ENCODE measurements at regions not wholly inside any gene's neighbourhood (a gene's known extent, or its start where the extent isn't known, plus 50 kb on each side); places are given as distances from the start of the nearest gene placed in this dataset.

DNA sequence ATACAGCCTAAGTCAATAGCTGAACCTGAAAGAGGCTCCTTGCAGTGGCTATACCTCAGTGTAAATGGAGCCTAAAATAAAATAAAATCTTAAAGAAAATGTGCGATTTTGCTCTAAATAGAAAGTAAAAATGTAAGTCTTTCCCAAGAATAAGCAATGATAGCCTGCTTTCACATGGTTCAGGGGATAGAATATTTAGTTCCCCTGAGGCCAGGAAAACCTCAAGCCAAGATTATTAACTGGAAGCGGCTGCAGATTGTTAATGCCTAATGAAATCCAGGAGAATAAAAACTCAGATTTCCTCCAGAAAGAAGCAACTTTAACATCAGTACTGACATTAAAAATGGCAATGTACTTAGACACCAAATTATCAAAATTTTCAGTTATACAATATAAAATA, 463.7 kb downstream of the CYLC2 start:
- in situ Hi-C loops (cut with HindIII; ENCODE audit: low sequenced_read_pairs), result no loop called here
- TF ChIP-seq, protein P1, sequence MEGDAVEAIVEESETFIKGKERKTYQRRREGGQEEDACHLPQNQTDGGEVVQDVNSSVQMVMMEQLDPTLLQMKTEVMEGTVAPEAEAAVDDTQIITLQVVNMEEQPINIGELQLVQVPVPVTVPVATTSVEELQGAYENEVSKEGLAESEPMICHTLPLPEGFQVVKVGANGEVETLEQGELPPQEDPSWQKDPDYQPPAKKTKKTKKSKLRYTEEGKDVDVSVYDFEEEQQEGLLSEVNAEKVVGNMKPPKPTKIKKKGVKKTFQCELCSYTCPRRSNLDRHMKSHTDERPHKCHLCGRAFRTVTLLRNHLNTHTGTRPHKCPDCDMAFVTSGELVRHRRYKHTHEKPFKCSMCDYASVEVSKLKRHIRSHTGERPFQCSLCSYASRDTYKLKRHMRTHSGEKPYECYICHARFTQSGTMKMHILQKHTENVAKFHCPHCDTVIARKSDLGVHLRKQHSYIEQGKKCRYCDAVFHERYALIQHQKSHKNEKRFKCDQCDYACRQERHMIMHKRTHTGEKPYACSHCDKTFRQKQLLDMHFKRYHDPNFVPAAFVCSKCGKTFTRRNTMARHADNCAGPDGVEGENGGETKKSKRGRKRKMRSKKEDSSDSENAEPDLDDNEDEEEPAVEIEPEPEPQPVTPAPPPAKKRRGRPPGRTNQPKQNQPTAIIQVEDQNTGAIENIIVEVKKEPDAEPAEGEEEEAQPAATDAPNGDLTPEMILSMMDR (IDR thresholded peaks at IDR 0.05; ENCODE audit: low read depth, low read length), result no peak
- DNase-seq (ENCODE audit: low read depth, low spot score), result no peak
- no peak overlapping the region for H3K4me3 ChIP-seq (ENCODE audit: low read depth, low read length)

DNA sequence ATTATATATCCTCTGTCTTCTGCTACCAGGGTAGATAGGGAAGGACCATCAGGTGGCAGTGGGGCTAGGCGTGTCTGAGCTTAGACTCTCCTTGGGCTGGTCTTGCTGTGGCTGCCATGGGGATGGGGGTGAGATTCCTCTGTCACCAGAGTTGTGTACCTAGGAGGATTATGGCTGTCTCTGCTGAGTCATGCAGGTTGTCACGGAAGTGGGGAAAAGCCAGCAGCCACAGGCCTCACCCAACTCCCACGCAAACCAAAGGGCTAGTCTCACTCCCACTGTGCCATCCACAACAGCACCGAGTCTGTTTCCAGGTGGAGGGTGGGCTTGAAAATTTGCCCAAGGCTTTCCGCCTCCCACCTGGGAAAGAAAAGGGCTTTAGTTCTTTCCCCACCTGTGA, 476.1 kb downstream of the CYLC2 start:
- in situ Hi-C loops (cut with HindIII; ENCODE audit: low sequenced_read_pairs), result no loop called here
- TF ChIP-seq, protein P1 (IDR thresholded peaks at IDR 0.05; ENCODE audit: low read depth, low read length), result no peak

DNA sequence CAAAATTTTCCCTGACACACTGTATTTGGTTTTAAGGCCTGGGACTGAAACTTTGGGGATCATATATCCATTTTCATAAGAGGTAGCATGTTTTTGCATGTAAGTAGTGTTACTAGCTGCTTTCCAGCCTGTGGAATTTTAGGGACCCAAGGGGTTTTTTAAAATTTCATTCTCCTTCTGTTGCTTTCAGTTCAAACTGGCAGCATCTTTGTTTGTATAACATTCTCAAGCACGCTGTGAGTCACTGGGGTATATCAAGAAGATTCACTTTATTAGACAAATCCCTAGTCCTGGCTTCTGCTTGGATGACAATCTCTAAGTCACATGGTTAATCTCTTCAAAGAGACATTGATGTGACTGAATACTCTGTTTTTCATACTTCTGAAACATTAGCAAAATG, 479.0 kb downstream of the CYLC2 start:
- TF ChIP-seq, protein P1 (IDR thresholded peaks at IDR 0.05; ENCODE audit: low read depth, low read length), result no peak
- no peak for DNase-seq (ENCODE audit: low read depth, low spot score)
- H3K4me3 ChIP-seq (ENCODE audit: low read depth, low read length), result no peak overlapping the region
- in situ Hi-C loops (cut with HindIII; ENCODE audit: low sequenced_read_pairs), result no loop called here

More for the DNA sequence above, 476.1 kb downstream of the CYLC2 start:
- H3K4me3 ChIP-seq (ENCODE audit: low read depth, low read length), result no peak overlapping the region
- no peak for DNase-seq (ENCODE audit: low read depth, low spot score)

DNA sequence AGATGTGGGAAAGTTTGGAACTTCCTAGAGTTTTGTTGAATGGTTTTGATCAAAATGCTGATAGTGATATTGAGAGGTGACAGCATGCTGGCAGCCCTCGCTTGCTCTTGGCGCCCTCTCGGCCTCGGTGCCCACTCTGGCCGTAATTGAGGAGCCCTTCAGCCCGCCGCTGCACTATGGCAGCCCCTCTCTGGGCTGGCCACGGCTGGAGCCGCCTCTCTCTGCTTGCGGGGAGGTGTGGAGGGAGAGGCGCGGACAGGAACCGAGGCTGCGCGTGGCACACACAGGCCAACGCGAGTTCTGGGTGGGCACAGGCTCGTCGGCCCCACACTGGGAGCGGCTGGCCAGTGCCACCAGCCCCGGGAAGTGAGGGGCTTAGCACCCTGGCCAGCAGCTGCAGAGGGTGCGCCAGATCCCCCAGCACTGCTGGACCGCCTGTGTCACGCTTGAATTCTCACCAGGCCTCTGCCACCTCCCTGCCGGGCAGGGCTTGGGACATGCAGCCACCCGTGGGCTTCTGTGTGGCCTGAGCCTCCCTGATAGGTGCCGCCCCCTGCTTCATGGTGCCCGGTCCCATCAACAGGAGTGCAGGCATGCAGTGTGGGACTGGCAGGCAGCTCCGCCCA, 488.5 kb downstream of the CYLC2 start:
- DNase-seq (ENCODE audit: low read depth, low spot score), result no peak
- in situ Hi-C loops (cut with HindIII; ENCODE audit: low sequenced_read_pairs), result no loop called here
- H3K4me3 ChIP-seq (ENCODE audit: low read depth, low read length), result no peak overlapping the region
- TF ChIP-seq, protein P1 (IDR thresholded peaks at IDR 0.05; ENCODE audit: low read depth, low read length), result no peak

DNA sequence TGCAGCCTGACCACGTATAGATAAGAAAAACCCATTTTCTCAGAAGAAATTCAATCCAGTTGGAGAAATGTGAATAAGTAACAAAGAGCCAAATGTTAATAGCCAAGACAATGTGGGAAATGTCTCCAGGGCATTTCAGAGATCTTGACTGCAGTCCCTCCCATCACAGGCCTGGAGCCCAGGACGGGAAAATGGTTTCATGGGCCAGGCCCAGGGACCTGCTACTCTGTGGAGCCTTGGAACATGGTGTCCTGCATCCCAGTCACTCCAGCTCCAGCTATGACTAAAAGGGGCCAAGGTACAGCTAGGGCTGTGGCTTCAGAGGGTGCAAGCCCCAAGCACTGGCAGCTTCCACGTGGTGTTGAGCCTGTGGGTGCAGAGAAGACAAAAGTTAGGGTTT, 490.0 kb downstream of the CYLC2 start:
- TF ChIP-seq, protein P1 (IDR thresholded peaks at IDR 0.05; ENCODE audit: low read depth, low read length), result no peak
- in situ Hi-C loops (cut with HindIII; ENCODE audit: low sequenced_read_pairs), result no loop called here

DNA sequence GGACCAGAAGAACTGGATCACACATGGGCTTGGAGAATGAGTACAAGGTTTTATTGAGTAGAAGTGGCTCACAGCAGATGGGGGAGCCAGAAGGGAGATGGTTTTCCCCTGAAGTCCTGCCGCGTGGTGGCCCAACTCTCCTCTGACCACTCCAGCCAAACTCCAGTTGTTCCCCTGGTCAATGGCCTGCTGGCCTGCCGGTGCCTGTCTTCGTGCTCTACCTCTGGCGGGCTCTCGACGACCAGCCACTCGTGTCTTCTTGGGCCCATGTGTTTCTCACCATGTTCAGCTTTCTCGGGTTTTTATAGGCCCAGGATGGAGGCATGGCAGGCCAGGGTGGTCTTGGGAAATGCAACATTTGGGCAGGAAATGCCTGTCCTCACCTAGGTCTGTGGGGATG, 519.6 kb downstream of the CYLC2 start:
- DNase-seq (ENCODE audit: low read depth, low spot score), result no peak
- in situ Hi-C loops (cut with HindIII; ENCODE audit: low sequenced_read_pairs), result no loop called here
- H3K4me3 ChIP-seq (ENCODE audit: low read depth, low read length), result no peak overlapping the region
- TF ChIP-seq, protein P1 (IDR thresholded peaks at IDR 0.05; ENCODE audit: low read depth, low read length), result no peak

More for the DNA sequence above, 490.0 kb downstream of the CYLC2 start:
- no peak overlapping the region for H3K4me3 ChIP-seq (ENCODE audit: low read depth, low read length)
- no peak for DNase-seq (ENCODE audit: low read depth, low spot score)

Data from astrocyte of the spinal cord (primary cell).